HepG2 (cell line): ENCODE measurements at regions not wholly inside any gene's neighbourhood (a gene's known extent, or its start where the extent isn't known, plus 50 kb on each side); places are given as distances from the start of the nearest gene placed in this dataset.

Experiments
- ATAC-seq: fragments of 200-7000 bp; cut with Tn5 transposase; 3 replicates; pipeline ENCODE4 v1.9.1; 2020; ENCODE audit warnings: mild to moderate bottlenecking, moderate library complexity
- BruUV-seq: library from RNA; stranded (reverse); fragments of 400-500 nt; replicated peaks from 2 replicates; lab custom pipeline; 2021; lab: Mats Ljungman, UMichigan
- CTCF ChIA-PET: fragments of 300-600 bp; formaldehyde crosslinking; extraction: SDS; loops from one replicate; lab custom pipeline; 2021; ENCODE audit warnings: low total read pairs, inconsistent platforms, low intra/inter-chr PET ratio; lab: Yijun Ruan, JAX
- POLR2A ChIA-PET: fragments of 350-600 bp; sonication (Branson Sonifier 250); formaldehyde crosslinking; loops from one replicate; lab custom pipeline; 2020; ENCODE audit warnings: antibody characterized with exemption, inconsistent platforms; lab: Yijun Ruan, JAX
- DNase-seq: peaks from one replicate; pipeline ENCODE4 v3.0.0-alpha.2; 2015; ENCODE audit warnings: low spot score
- FAIRE-seq: peaks from 3 replicates; lab custom pipeline; 2011; peaks lifted over from hg19 to GRCh38; lab: Jason Lieb, UNC
- H2AFZ ChIP-seq: one replicate; pipeline ENCODE4 v1.6.1; 2011; ENCODE audit warnings: low read length, inconsistent platforms
- H3K27ac ChIP-seq: fragments of 300-600 bp; 3 replicates; pipeline ENCODE4 v1.8.0; 2011; ENCODE audit warnings: mixed run types, mild to moderate bottlenecking, mixed read lengths, low read length, inconsistent platforms; ENCODE audit not compliant: insufficient read depth; ENCODE audit errors: extremely low read length
- H3K27me3 ChIP-seq, 2 experiments: fragments of 200-600 bp in 1 of 2; 2 replicates in 1 of 2; 3 replicates in 1 of 2; pipeline versions ENCODE4 v1.6.0 to v1.8.0; 2011; ENCODE audit warnings: low read length in 2 of 2, mild to moderate bottlenecking in 2 of 2, moderate library complexity in 2 of 2, inconsistent platforms in 1 of 2; ENCODE audit not compliant: insufficient read depth in 2 of 2, control insufficient read depth in 1 of 2
- H3K36me3 ChIP-seq, 2 experiments: fragments of 200-600 bp in 1 of 2; replicated peaks in 1 of 2; 2 replicates in 1 of 2; 3 replicates in 1 of 2; pipeline versions ENCODE4 v1.5.1 to v1.8.0; 2011; ENCODE audit warnings: low read length in 2 of 2, inconsistent platforms in 1 of 2; ENCODE audit not compliant: insufficient read depth in 2 of 2, control insufficient read depth in 1 of 2
- H3K4me1 ChIP-seq: 2 replicates; pipeline ENCODE4 v1.5.1; 2012; ENCODE audit warnings: low read length, inconsistent platforms; ENCODE audit not compliant: insufficient read depth
- H3K4me2 ChIP-seq: 2 replicates; pipeline ENCODE4 v1.6.0; 2011; ENCODE audit warnings: low read depth, low read length, inconsistent platforms
- H3K4me3 ChIP-seq, 3 experiments: fragments of 200-600 bp in 1 of 3; sonication (generic), shearing (Covaris generic) in 1 of 3; replicated peaks in 1 of 3; 2 replicates each; pipeline ENCODE4 v1.5.1; 2011 to 2016; ENCODE audit warnings: low read length in 3 of 3, inconsistent platforms in 2 of 3, low read depth in 2 of 3, mild to moderate bottlenecking in 2 of 3, control low read depth in 1 of 3, mixed read lengths in 1 of 3; ENCODE audit not compliant: insufficient read depth in 1 of 3
- H3K79me2 ChIP-seq: one replicate; pipeline ENCODE4 v1.6.1; 2011; ENCODE audit warnings: low read length, inconsistent platforms; ENCODE audit not compliant: insufficient read depth
- H3K9ac ChIP-seq: 2 replicates; pipeline ENCODE4 v1.6.0; 2011; ENCODE audit warnings: mild to moderate bottlenecking, low read depth, low read length, inconsistent platforms; ENCODE audit not compliant: insufficient read depth
- H3K9me3 ChIP-seq: 2 replicates; pipeline ENCODE4 v1.5.1; 2012; ENCODE audit warnings: mild to moderate bottlenecking, low read length
- H4K20me1 ChIP-seq: 2 replicates; pipeline ENCODE4 v1.6.0; 2011; ENCODE audit warnings: inconsistent platforms, mild to moderate bottlenecking, low read length, moderate library complexity; ENCODE audit not compliant: insufficient read depth
- ATRX ChIP-seq: sonication (generic); formaldehyde crosslinking; IDR thresholded peaks from 2 replicates; pipeline ENCODE4 v1.4.0; 2020; ENCODE audit warnings: missing genetic modification reagents, borderline replicate concordance
- BCLAF1 ChIP-seq: fragments of 450-650 bp; IDR thresholded peaks from 2 replicates; pipeline ENCODE4 v1.6.1; 2017; ENCODE audit warnings: mild to moderate bottlenecking
- CEBPZ ChIP-seq: IDR thresholded peaks from 2 replicates; pipeline ENCODE4 v1.6.1; 2012; ENCODE audit warnings: low read length, improper control_type of control experiment
- HOXA7 ChIP-seq: sonication (generic); formaldehyde crosslinking; IDR thresholded peaks from 2 replicates; pipeline ENCODE4 v1.8.1; 2022; ENCODE audit warnings: mild to moderate bottlenecking, missing genetic modification reagents, moderate library complexity
- MED13 ChIP-seq: sonication (generic); formaldehyde crosslinking; IDR thresholded peaks from 2 replicates; pipeline ENCODE4 v1.5.0; 2020; ENCODE audit warnings: missing genetic modification reagents
- NCOA5 ChIP-seq: sonication (generic); formaldehyde crosslinking; IDR thresholded peaks from 2 replicates; pipeline ENCODE4 v1.4.0; 2020; ENCODE audit warnings: missing genetic modification reagents
- PAX8 ChIP-seq: sonication (generic); formaldehyde crosslinking; IDR thresholded peaks from 2 replicates; pipeline ENCODE4 v1.8.0; 2022; ENCODE audit warnings: mild to moderate bottlenecking, missing genetic modification reagents, borderline replicate concordance
- SETDB1 ChIP-seq: sonication (generic); formaldehyde crosslinking; IDR thresholded peaks from 2 replicates; pipeline ENCODE4 v1.5.1; 2020; ENCODE audit warnings: missing genetic modification reagents, mild to moderate bottlenecking, borderline replicate concordance
- TAF1 ChIP-seq: sonication (generic); formaldehyde crosslinking; IDR thresholded peaks from 2 replicates; pipeline ENCODE4 v1.4.0; 2020; ENCODE audit warnings: missing genetic modification reagents
- ZBTB20 ChIP-seq: sonication (generic); formaldehyde crosslinking; IDR thresholded peaks from 2 replicates; pipeline ENCODE4 v1.8.1; 2023; ENCODE audit warnings: missing genetic modification reagents, low read depth, mild to moderate bottlenecking, borderline replicate concordance
- ZNF12 ChIP-seq: sonication (generic); formaldehyde crosslinking; IDR thresholded peaks from 2 replicates; pipeline ENCODE4 v1.5.0; 2020; ENCODE audit warnings: missing genetic modification reagents
- ZNF331 ChIP-seq: sonication (generic); formaldehyde crosslinking; IDR thresholded peaks from 2 replicates; pipeline ENCODE4 v1.4.0; 2020; ENCODE audit warnings: missing genetic modification reagents
- ZNF740 ChIP-seq: sonication (generic); formaldehyde crosslinking; IDR thresholded peaks from 2 replicates; pipeline ENCODE4 v1.4.0; 2020; ENCODE audit warnings: missing genetic modification reagents
- ZNF768 ChIP-seq: sonication (generic); formaldehyde crosslinking; IDR thresholded peaks from 2 replicates; pipeline ENCODE4 v1.4.0; 2020; ENCODE audit warnings: missing genetic modification reagents
- ZNF780A ChIP-seq: sonication (generic); formaldehyde crosslinking; IDR thresholded peaks from 2 replicates; pipeline ENCODE4 v1.8.0; 2022; ENCODE audit warnings: mild to moderate bottlenecking, missing genetic modification reagents, moderate library complexity
- WGBS: methylation state at CpG from one replicate; pipeline ENCODE4 v1.1.6; 2017; ENCODE audit warnings: low lambda C conversion rate; 5-methylcytosine and 5-hydroxymethylcytosine counted together
- in situ Hi-C: cut with HindIII; loops from 2 replicates; pipeline ENCODE4 v1.10.0; 2017; ENCODE audit warnings: low pct_unique_long_range_greater_than_20kb; ENCODE audit not compliant: extremely low pct_ligation_motif_present
- intact Hi-C: fragments of 100-400 bp; cut with micrococcal nuclease; formaldehyde crosslinking; loops from one replicate; pipeline ENCODE4 v1.10.0; 2022; ENCODE audit not compliant: unreplicated experiment

- 0% methylated on average over 1 of the region's 1 CpG for WGBS
- intact Hi-C loops = no loop called here
- Histone ChIP-seq H3K4me1 (no peaks in the 10 kb centered on the region), H4K20me1 (no peaks in the 10 kb centered on the region), H3K36me3 (no peaks in the 10 kb centered on the region), H3K4me2 (no peak overlapping the region)
- FAIRE-seq (no peak), ATAC-seq (no peak), DNase-seq (no peak)
- POLR2A ChIA-PET = no interaction called here
- TF ChIP-seq HOXA7 (no peak), ATRX (no peak)
- TF ChIP-seq, all 625 proteins: peak for 0
- no peak overlapping the region for H3K9ac ChIP-seq
- CTCF ChIA-PET = no interaction called here
- H3K27me3 ChIP-seq = no peaks in the 10 kb centered on the region
- H2AFZ ChIP-seq = no peak overlapping the region
- no TSS peak for BruUV-seq
- in situ Hi-C loops = no loop called here
- no peaks in the 10 kb centered on the region for H3K79me2 ChIP-seq
- no peak overlapping the region for H3K4me3 ChIP-seq
- no peaks in the 10 kb centered on the region for H3K9me3 ChIP-seq
- H3K27ac ChIP-seq = no peak overlapping the region
Observed at GRCh38 chr17:63095879-63096278, 129.8 kb downstream of the TANC2 start.

- H3K4me3 ChIP-seq = no peak overlapping the region
- ATAC-seq (no peak), FAIRE-seq (no peak), DNase-seq (no peak)
- intact Hi-C loops (no loop called here), in situ Hi-C loops (no loop called here)
- WGBS = under 1% methylated on average over 5 of the region's 5 CpGs
- BruUV-seq = no TSS peak
- H3K4me1 ChIP-seq = no peaks in the 10 kb centered on the region
- H2AFZ ChIP-seq = no peak overlapping the region
- H3K27ac ChIP-seq = no peak overlapping the region
- H3K79me2 ChIP-seq = no peaks in the 10 kb centered on the region
- no peaks in the 10 kb centered on the region for H3K9me3 ChIP-seq
- H3K4me2 ChIP-seq = no peak overlapping the region
- H3K9ac ChIP-seq = no peak overlapping the region
- no peaks in the 10 kb centered on the region for H3K27me3 ChIP-seq
- H3K36me3 ChIP-seq = no peaks in the 10 kb centered on the region
- ChIA-PET POLR2A (no interaction called here), CTCF (no interaction called here)
- no peaks in the 10 kb centered on the region for H4K20me1 ChIP-seq
- TF ChIP-seq ZNF768 (CRISPR knock-in tag) (no peak), CEBPZ (no peak), ZBTB20 (CRISPR knock-in tag) (no peak), ZNF740 (CRISPR knock-in tag) (no peak), PAX8 (no peak), TAF1 (CRISPR knock-in tag) (no peak), ZNF331 (CRISPR knock-in tag) (no peak), BCLAF1 (no peak), SETDB1 (CRISPR knock-in tag) (no peak), ZNF12 (CRISPR knock-in tag) (no peak), MED13 (CRISPR knock-in tag) (no peak), ZNF780A (CRISPR knock-in tag) (no peak), NCOA5 (CRISPR knock-in tag) (no peak)
Observed at GRCh38 chr17:63096426-63096825, 130.4 kb downstream of the TANC2 start.
